22Rv1 (cell line): ENCODE measurements at regions not wholly inside any gene's neighbourhood (a gene's known extent, or its start where the extent isn't known, plus 50 kb on each side); places are given as distances from the start of the nearest gene placed in this dataset.

Experiments
- CTCF ChIP-seq: fragments of 450-650 bp; IDR thresholded peaks from 2 replicates; pipeline ENCODE4 v1.5.1; 2017; ENCODE audit warnings: mild to moderate bottlenecking
- ZFX ChIP-seq: fragments of 450-650 bp; IDR thresholded peaks from 2 replicates; pipeline ENCODE4 v1.6.1; 2017; ENCODE audit warnings: antibody characterized with exemption, borderline replicate concordance

- TF ChIP-seq CTCF (no peak), ZFX (no peak)
Observed at GRCh38 chr11:105219670-105220069, 80.1 kb upstream of the CARD18 start.
